ENCODE measurements at regions not wholly inside any gene's neighbourhood (a gene's known extent, or its start where the extent isn't known, plus 50 kb on each side); places are given as distances from the start of the nearest gene placed in this dataset.

- TF ChIP-seq CTCF (IDR thresholded peaks at IDR 0.05 in 2 of 3, conservative IDR thresholded peaks at IDR 0.05 in 1 of 3; ENCODE audit: borderline replicate concordance in 1 of 3, insufficient read depth in 1 of 3, low read depth in 2 of 3, low read length in 2 of 3) (no peak), ZBTB33 (IDR thresholded peaks at IDR 0.05; ENCODE audit: extremely low read depth, insufficient replicate concordance, low read length) (no peak), EZH2 (IDR thresholded peaks at IDR 0.05) (no peak), MAX (IDR thresholded peaks at IDR 0.05) (no peak)
Measured at GRCh38 chr14:26173581-26174110, 424.2 kb downstream of the NOVA1 start.

All from HCT116 (cell line).